Testis (tissue), 2 donors: ENCODE measurements at regions not wholly inside any gene's neighbourhood (a gene's known extent, or its start where the extent isn't known, plus 50 kb on each side); places are given as distances from the start of the nearest gene placed in this dataset.

Source experiments
- CTCF ChIP-seq, 3 experiments: fragments of 450-650 bp in 2 of 3; fragments of 200-600 bp in 1 of 3; sonication (generic) in 1 of 3; IDR thresholded peaks; one replicate each; pipeline ENCODE4 v1.5.1; 2016 to 2019; ENCODE audit warnings: antibody characterized with exemption in 3 of 3, mild to moderate bottlenecking in 2 of 3, moderate library complexity in 1 of 3
- POLR2A ChIP-seq: fragments of 450-650 bp; IDR thresholded peaks from one replicate; pipeline ENCODE4 v1.6.1; 2017; ENCODE audit warnings: antibody characterized with exemption, mild to moderate bottlenecking, moderate library complexity

GRCh38 chr5:13569090-13569715 is 375.3 kb downstream of the DNAH5 start:
- no peak for TF ChIP-seq CTCF (IDR thresholded peaks at IDR 0.05)
- no peak for TF ChIP-seq POLR2A
